GM18511 (cell line): ENCODE measurements at regions not wholly inside any gene's neighbourhood (a gene's known extent, or its start where the extent isn't known, plus 50 kb on each side); places are given as distances from the start of the nearest gene placed in this dataset.

Experiments
- ATAC-seq: cut with Tn5 transposase; IDR thresholded peaks from one replicate; pipeline ENCODE4 v1.9.1; 2021; ENCODE audit warnings: mild to moderate bottlenecking, moderate library complexity; ENCODE audit not compliant: unreplicated experiment

DNA sequence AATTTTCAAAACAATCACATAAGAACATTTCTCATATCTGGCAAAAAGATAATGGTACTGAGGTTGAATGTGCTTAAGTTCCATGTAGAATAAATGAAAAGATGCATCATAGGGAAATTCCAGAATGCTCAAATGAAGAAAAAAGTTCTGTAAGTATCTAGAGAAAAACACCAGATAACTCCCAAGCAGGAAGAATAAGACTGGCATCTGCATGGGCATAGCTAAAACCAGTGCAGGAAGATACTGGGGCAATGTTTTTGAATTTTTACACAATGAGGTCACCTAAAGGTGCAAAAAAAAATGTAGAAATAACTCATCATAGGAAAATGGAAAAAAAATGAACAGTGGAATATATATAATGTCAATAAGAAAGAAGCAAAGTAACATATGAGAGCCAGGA lies 275.2 kb downstream of the BAMBI start:
- no peak for ATAC-seq

DNA sequence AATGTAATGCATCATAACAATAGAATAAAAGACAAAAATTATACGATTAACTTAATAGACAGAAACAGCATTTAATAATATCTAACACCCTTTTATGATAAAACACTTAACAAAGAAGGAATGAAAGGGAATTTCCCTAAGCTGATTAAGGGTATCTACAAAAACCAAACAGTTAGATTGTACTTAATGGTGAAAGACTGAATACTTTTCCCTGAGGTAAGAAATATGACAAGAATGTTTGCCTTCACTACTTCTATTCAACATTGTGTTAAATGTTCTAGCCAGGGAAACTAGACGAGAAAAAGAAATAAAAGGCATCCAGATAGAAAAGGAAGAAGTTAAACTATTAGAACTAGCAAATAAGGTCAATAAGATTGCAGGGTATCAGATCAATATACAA lies 276.9 kb downstream of the BAMBI start:
- no peak for ATAC-seq

DNA sequence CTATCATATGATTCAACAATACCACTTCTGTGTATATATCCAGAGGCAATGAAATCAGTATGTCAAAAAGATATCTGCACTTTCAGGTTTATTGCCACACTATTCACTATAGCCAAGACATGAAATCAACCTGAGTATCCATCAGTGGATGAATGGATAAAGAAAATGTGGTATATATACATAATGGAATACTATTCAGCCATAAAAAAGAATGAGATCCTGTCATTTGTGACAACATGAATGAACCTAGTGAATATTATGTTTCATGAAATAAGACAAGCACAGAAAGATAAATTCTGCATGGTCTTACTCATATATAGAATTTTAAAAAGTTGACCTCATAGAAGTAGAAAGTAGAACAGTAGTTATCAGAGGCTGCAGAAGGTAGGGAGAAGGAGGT lies 281.1 kb downstream of the BAMBI start:
- no peak for ATAC-seq

DNA sequence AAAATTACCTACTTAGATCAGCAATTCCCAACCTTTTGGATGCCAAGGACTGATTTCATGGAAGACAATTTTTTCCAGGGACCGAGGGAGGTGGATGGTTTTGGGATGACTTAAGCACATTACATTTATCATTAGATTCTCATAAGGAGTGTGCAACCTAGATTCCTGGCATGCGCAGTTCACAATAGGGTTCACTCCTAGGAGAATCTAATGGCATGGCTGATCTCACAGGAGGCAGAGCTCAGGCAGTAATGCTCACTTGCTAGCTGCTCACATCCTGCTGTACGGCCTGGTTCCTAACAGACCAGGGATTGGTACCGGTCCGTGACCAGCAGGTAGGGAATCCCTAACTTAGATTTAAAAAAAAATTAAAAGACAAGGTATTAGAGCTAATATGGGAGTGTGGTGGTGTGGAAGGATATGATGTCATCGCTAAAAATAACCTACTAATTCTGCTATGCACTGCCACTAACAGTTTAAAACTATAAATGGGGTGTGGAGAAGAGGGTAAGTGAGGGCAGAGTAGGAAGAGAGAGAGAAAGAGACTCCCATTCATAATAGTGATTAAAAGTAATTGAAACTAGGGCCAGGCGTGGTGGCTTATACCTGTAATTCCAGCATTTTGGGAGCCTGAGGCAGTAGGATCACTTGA lies 282.7 kb downstream of the BAMBI start:
- no peak for ATAC-seq

DNA sequence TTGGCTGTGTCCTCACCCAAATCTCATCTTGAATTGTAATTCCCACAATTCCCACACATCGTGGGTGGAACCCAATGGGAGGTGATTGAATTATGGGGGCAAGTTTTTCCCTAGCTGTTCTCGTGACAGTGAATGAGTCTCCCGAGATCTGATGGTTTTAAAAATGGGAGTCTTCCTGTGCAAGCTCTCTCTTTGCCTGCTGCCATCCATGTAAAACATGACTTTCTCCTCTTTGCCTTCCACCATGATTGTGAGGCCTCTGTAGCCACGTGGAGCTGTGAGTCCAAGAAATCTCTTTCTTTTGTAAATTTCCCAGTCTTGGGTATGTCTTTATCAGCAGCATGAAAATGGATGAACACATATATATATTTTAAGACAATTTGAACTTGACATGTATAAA lies 285.4 kb downstream of the BAMBI start:
- no peak for ATAC-seq

DNA sequence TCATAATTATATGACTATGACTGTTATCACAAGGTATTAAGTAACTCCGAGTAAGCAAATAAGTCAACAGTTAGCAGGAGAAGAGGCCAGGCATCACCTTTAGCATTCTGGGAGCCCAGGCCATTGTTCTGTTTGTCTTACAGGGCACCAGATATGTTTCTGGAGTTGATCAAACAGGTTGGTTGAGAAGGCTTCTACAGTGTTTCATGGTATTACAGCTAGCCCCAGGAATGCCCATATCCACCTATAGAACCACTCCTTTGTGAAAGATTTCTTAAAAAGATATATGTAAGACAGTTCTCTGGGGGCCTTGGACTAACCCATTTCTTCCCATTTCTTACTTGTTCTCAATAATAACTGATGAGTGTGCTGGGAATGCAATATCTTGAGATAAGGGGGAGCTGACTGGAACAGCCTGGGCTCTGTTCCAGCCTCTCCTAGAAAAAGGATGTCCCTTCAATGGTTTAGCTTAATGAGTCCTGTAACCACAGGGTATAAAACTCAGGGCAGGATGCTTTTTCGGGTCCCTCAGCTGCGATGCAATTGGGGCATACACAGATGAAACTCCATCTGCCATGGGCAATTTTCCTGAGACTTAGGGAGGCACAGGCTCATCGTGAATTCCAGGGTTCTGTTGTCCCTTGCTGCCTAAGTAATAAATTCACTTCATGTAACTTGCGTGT lies 286.4 kb downstream of the BAMBI start:
- ATAC-seq = no peak

DNA sequence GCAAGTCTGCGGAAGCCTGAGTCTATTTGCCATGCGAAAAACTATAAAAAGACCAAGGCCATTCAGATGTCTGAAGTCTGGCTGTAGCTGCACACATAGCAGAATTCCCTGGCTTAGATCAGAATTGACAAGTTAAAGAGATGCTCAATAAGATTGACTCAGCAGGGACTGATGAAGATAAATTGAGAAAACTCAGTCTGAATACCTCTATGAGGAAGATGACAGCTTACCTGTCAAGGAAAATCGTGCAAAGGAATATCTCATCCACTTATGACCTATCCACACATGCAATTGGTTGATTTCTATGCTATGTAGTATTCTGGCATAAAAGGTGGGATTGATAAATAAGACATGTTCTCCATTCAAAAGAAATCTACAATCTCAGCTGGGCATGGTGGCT lies 288.6 kb downstream of the BAMBI start:
- no peak for ATAC-seq

DNA sequence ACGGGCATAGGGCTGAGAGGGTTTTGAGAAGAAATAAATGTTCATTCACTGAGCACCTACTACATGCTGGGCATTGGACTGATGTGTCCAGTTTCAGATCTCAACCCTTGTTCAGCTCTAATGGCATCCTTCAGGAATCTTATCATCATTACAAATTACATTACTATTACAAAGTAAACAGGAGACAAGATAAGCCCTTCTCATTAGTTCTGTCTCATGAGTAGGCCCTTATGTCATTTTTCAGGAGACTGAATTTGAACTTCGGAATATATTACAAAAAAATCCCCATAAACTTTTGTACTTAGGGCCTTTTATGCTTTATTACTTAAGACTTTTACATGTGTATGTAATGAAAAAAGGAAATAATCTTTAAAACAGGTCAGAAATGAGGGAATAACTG lies 289.7 kb downstream of the BAMBI start:
- ATAC-seq = no peak

DNA sequence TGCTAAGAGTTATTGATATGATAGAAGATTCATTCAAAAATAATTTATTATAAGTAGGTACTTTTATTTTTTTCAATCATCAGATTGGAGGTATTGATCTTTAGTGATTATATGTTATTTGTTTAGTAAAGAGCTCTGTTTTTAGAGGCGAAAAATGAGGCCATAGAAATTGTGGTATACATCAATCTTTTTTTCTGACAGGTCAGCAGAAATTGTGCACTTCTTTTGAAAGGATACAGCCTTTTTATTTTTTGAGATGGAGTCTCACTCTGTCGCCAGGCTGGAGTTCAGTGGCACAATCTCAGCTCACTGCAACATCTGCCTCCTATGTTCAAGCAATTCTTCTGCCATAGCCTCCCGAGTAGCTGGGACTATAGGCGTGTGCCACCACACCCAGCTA lies 292.1 kb downstream of the BAMBI start:
- ATAC-seq = no peak

DNA sequence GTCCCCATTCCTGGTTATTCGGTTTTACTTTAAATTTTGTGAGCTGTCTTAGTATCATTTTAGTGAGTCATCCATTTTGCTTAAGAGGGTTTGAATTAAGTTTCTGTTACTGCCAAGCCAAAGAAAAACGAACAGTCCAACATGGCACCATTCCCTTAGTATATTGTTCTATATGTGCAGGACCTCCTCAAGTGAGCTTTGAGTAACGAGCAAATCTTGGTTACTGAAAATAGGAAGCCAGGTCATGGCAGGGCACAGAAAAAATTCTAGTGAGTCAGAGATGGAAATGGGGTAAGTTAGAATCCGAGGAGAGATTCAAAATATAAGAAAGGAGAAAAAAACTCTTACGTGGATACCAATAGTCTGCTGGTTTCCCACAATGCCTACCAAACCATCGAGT lies 292.9 kb downstream of the BAMBI start:
- no peak for ATAC-seq

DNA sequence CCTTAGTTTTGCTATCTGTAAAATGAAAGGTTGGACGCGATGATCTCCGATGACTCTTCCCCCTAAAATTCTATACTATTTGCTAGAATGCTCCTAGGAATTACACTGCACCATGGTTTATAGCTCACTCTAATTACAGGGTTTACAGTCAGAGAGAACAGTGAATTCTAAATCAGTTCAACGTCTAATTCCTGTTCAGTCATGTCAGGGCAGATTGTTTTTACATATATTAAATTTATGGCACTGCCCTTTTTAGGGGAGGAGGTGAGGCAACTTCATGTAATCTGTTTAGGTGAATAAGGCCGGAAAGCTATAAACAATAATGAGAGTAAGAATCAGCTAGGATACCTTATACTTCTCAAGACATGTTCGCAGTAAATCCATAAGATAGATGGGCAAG lies 293.9 kb downstream of the BAMBI start:
- no peak for ATAC-seq

DNA sequence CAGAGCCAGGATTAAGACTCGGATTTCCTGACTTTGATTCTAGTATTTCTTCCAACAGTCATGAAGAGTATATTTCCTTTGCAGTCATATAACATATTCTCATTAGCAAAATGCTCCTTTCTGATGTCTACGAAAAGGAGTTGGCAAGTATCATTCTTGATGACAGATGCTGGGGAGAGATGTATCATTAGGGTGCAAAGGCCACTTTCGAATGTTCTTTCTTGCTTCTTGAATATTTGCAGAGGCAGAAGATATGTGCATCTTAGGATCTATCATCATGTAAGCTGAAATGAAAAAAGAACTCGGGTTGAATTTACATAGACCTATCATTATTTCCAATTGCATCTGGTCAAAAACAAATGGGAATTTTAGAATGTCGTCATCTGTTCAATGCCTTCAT lies 294.4 kb downstream of the BAMBI start:
- no peak for ATAC-seq

DNA sequence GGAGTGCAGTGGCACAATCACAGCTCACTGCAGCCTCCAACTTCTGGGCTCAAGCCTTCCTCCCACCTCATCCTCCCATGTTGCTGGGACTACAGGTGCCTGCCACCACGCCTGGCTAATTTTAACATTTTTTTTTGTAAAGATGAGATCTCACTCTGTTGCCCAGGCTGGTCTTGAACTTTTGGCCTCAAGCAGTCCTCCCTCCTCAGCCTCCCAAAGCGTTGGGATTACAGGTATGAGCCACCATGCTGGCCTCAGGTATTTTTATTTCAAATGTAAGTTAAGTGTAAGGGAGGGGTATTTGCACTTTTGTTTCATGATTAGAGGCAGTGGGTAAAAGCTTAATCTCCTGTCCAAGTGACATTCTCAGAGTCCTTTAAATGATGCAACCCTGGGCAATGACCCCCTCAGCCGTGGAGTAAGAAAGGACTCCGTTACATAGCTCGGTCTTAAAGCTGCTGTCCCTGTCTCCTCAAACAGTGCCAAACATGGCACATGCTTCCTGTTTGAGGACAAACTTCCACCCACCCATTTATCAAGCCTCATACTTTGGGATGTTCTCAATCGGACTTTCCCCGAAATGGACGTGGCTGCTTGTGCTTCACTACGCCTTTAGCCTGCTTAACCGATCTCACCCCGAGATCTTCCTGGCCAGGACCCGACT lies 296.1 kb downstream of the BAMBI start:
- no peak for ATAC-seq

DNA sequence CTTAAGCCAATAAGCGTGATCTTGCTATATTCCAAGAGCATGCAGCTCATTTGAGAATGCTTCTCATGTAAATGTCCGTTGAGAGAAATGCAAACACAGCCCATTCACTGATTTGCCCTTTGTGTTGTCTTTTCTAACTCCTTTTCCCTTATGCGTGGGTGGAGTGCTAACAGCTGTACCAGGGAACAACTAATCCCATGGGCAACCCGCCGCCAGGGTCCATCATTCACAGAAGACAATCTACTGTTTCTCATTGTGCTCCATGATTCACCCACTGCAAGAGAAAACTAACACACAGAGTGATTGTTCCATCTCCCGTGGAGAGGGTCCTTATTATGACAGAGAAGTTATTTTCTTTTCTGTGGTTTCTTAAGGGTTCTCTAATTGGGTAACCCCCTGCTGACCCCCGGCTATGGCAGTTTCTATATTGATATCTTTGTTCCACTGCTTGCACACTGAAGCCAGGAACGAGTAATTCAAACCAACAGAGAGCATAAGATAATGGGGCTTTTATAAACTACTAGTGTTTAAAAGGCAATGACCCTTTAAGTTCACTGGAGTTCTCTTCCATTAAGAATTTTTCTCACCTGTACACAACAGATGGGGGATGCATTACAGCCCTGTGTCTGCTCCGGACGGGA lies 298.7 kb downstream of the BAMBI start:
- no peak for ATAC-seq

DNA sequence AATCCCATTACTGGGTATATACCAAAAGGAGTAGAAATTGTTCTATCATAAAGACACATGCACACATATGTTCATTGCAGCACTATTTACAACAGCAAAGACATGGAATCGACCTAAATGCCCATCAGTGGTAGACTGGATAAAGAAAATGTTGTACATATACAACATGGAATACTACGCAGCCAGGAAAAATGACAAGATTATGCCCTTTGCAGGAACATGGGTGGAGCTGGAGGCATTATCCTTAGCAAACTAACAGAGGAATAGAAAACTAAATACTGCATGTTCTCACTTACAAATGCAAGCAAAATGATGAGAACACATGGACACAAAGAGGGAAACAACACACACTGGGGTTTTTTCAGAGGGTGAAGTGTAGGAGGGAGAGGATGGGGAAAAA lies 300.2 kb downstream of the BAMBI start:
- ATAC-seq = no peak

DNA sequence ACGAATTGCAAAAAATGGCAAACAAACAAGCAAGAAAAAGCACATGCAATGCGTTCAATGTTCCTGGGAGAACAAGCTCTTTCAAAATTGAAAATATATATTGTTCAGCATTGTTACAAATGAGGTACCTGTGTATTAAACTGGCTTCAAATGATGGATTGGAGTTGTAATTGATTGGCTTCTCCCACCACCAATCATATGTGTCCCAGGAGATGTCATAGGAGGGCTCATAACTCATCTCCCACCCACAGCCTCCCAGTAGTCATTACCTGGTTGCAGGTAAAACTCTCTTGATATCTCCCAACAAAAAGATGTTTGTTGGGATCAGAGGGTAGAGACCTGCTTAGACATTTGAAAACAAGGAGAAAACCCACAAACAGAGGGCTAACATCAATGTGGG lies 302.9 kb downstream of the BAMBI start:
- ATAC-seq = no peak

DNA sequence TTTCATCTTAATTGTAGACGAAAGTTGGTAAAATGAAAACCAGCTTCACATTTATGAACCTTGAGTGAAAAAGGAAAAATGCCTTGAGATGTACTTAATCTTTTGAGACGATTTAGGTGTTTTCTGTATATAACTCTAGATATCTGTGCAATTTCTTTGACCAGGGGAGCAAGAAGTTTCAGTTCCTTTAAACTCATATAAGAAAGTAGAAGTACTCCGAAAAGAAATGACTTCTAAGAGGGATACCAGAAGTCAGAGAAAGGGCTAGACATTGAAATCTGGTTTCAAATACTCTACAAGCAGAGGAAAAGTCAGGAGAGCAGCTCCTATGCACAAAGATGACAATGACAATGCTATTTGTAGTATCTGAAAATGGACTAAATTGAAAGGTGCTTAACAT lies 303.7 kb downstream of the BAMBI start:
- ATAC-seq = peak; percentile 70

DNA sequence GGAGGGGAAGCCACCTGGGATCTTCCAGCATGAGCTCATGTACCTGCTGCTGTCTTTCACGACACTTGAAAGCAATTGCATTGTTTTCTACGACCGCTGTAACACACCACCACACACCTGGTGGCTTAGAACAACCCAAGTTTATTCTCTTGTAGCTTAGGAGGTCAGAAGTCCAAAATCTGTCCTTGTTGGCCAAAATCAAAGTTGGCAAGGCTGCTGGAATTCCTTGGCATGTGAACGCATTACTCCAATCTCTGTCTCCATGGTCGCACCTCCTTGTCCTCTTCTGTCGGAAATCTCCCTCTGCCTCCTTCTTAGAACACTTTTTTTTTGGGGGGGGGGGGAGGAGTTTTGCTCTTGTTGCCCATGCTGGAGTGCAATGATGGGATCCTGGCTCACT lies 305.7 kb downstream of the BAMBI start:
- no peak for ATAC-seq

DNA sequence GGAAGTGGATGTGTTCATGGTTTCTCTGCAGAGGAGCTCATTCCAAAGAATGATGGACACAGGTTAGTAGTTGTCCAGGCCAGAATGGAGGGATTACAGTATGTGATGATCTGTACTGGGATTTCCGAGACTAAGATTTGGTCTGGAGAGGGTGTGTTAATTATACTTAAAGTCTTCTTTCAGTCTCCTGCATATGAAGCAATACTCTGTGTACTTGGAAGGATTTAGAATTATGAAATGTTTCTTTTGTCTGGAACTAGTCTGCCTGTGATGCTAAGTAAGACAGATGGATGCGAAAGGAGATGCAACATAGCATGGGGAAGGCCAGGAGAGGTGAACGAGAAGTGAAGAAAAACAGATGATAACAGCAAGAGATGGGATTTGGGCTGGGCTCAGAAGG lies 305.1 kb upstream of the LYZL1 start:
- no peak for ATAC-seq

DNA sequence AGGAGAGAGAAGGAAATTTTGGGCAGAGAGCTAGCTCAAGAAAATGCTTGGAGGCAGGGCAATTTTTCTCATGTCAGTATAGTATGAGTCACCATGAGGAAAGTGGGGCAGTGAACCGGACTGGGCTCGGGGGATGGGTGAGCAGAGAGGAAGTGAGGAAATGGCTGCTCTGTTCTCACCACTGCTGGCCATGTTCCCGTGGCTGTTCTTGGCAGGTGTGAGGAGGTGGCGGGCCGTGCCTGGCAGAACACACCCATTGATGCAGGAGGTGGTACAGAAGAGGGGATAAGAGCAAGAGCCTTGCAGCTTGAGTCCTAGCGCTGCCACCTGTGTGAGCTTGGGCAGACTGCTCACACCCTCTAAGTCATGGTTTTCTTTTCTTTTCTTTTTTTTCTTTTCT lies 304.4 kb upstream of the LYZL1 start:
- peak; percentile 87 for ATAC-seq

DNA sequence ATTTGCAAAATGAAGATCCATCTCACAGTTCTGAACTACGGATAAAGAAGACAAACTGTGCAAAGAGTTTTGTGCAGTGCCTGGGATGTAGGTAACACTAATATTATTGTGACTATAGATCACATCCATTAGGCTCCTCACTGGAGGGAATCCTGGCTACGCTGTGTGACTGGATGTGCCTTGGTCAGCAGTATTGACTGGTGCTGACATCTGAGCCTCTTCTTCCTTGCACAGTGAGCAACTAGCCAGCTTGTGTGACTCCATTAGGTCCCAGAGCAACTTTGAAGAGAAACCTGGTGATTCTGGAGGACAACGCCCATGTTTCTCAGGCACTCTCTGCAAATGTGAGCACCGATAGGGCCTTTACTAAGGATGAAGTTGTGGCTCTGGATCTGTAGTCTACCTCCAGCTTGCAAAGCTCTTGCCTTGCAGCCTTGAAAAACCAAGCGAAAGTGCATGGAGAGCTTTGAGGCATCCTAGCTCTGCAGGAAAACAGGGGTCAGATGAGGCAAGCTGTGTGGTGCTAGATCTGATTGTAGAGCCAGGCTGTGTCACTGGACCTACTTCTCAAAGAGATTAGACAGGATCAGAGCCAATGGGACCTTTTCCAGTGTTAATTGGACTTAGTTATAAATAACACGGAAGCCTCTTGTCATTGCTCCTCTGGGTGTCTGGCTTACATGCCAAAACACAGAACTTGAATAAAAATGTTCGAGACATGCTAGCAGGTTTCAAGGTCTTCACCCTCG lies 303.6 kb upstream of the LYZL1 start:
- no peak for ATAC-seq
